Endometrium (tissue), 2 donors: ENCODE measurements at regions not wholly inside any gene's neighbourhood (a gene's known extent, or its start where the extent isn't known, plus 50 kb on each side); places are given as distances from the start of the nearest gene placed in this dataset.
"Not testable (repeated sequence)": the region's sequence is repeated elsewhere in the genome, so short reads cannot be mapped to it uniquely, and the experiment has no call there.

Source experiments
- FAIRE-seq: peaks from 2 replicates; lab custom pipeline; 2012; peaks lifted over from hg19 to GRCh38; lab: Jason Lieb, UNC
- donor health status: control.
- donor health status: control.

DNA sequence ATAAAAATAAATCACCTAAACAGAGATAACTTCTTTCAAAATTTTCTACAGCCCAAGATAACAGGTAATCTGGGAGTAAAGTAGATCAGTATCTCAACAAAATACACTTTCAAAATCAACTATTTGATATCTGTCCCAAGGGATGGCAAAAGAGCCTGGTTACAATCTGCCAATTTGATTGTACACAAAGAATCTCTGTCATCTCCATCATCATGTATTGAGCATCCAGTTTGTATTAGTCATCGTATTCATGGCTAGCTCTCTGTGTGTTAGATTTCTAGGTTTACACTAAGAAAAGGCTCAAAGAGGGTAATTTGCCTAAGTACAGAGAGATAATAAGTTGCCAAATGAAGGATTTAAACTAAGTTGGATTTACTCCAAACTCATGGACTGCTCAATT, 329.0 kb upstream of the NRSN1 start:
- no peak for FAIRE-seq

- not testable (repeated sequence) for FAIRE-seq
Measured at GRCh38 chr6:23804289-23804688, 321.7 kb upstream of the NRSN1 start.

GRCh38 chr6:23821141-23821540, 304.9 kb upstream of the NRSN1 start:
- FAIRE-seq = not testable (repeated sequence)

DNA sequence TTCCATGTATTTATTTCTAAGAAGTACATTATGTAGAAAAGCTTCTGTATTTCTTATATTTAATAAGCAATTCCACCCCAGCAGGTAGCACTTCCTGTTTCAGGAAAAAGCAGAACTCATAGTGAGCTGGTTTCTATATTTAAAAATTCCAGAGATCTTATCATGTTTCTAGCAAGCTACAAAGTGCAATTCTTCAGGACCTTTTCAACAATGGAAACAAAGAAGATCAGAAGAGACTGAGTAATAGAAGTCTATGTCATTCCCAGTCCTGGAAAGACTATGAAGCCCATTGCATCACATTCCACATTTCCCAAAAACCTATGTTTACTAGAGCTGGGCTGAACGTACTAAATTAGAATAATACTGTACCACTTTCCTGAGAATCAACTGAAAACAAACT, 302.6 kb upstream of the NRSN1 start:
- FAIRE-seq = no peak

DNA sequence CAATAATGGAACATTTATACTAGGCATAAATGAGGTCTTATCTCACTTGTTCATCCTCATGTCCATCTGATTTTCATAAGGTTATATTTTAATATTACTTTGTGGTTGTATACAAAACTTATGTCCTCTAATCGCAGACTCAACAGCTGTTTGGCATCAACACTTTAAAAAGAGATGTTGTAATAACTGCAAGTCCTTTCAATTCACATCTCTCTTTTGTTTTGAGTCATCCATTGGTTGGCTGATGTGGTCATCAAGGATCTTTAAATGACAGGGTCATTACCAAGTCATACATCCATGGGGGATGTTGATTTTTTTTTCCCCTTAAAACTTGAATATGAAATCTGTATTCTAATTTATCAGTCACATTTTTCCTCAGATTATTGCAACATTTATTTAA, 299.4 kb upstream of the NRSN1 start:
- no peak for FAIRE-seq

- FAIRE-seq = no peak
Measured at GRCh38 chr6:23828861-23829260, 297.2 kb upstream of the NRSN1 start.

- FAIRE-seq = no peak
Measured at GRCh38 chr6:23841116-23841515, 284.9 kb upstream of the NRSN1 start.

GRCh38 chr6:23842760-23843159, 283.3 kb upstream of the NRSN1 start:
- FAIRE-seq = no peak

DNA sequence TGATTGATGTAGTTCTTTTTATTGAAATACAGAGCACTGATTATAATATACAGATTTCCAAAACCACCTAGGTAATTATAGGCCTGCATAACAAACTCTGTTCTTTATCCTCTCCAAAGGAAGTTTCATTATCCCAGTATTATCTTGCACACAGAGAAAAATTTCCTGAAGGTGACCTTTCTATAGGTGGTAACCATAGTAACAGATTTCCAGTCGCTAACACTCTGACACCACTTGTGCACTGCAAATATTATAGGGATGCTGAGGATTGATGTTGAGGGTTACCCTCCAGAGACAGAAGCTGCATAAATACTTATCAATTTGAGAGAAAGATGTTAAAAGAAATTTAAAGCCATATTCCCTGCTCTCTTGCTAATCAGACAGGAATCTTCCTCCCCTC, 274.5 kb upstream of the NRSN1 start:
- FAIRE-seq = no peak

- not testable (repeated sequence) for FAIRE-seq
Measured at GRCh38 chr6:23853566-23854133, 272.4 kb upstream of the NRSN1 start.

DNA sequence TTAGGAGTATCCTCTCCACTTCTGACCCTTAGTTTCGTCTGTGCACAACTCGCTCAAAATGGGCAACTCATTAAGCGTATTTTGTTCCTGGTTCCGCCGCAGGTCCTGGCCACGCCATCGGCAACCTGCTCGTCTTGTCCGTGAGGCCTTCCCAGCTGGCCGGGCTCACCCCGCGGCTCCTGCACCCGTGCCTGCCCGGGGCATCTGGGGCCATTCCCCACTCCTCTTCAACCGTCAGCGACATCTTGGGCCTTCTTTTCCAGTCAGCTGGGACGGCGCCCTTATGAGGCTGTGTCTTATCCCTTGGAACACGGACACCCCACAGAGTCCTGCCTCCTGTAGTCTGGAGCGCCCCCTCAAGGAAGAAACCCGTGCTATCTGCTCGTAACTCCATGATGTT, 271.9 kb upstream of the NRSN1 start:
- FAIRE-seq = not testable (repeated sequence)

DNA sequence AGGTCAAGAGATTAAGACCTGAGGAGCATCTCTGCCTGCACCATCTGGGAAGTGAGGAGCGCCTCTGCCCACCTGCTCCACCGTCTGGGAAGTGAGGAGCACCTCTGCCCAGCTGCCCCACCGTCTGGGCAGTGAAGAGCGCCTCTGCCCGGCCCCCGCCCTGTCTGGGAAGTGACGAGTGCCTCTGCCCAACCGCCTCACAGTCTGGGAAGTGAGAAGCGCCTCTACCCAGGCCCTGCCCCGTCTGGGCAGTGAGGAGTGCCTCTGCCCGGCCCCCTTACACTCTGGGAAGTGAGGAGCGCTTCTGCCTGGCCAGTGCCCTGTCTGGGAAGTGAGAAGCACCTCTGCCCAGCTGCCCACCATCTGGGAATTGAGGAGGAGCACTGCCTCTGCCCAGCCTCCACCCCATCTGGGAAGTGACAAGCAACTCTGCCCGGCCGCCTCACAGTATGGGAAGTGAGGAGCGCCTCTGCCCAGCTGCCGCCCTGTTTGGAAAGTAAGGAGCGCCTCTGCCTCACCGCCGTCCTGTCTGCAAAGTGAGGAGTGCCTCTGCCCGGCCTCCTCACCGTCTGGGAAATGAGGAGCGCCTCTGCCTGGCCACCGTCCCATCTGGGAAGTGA, 270.4 kb upstream of the NRSN1 start:
- FAIRE-seq = no peak

GRCh38 chr6:23870496-23870895, 255.5 kb upstream of the NRSN1 start:
- no peak for FAIRE-seq

DNA sequence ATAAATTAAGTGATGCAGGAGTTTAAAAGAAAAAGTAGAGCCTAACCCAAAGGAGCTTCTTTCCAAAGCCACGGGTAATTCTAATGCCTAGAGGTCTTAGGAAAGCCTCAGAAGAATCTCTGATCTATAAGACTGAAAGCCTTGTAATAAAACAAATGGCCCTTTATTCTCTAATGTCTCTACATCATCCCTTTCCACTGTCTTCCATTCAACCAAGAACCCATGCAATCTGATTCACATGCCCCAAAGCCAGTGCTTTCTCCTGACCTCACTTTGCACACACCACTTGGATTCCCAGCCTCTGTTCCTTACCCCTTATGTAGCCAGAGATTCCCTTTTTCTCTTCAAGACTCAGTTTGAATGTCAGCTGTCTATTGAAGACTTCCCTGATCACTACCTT, 252.9 kb upstream of the NRSN1 start:
- no peak for FAIRE-seq

DNA sequence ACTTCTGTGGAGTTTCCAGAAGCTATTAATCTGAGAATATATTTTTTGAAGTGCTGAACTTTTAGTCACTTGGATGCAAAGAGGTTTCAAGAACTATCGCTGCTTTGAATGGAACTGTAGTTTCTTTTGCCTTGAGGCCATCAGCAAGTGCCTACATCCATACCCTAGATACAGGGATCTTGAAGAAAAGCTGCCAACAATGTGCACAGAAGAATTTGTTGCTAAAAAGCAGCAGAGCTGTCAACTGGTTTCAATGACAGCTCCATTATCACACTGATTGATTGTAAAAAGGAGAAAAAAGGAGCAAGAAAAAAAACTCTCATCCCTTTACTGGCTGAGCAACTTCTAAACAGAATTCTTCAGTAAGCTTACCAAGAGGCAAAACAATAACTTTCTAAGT, 251.0 kb upstream of the NRSN1 start:
- no peak for FAIRE-seq

GRCh38 chr6:23879816-23880215, 246.2 kb upstream of the NRSN1 start:
- FAIRE-seq = no peak

DNA sequence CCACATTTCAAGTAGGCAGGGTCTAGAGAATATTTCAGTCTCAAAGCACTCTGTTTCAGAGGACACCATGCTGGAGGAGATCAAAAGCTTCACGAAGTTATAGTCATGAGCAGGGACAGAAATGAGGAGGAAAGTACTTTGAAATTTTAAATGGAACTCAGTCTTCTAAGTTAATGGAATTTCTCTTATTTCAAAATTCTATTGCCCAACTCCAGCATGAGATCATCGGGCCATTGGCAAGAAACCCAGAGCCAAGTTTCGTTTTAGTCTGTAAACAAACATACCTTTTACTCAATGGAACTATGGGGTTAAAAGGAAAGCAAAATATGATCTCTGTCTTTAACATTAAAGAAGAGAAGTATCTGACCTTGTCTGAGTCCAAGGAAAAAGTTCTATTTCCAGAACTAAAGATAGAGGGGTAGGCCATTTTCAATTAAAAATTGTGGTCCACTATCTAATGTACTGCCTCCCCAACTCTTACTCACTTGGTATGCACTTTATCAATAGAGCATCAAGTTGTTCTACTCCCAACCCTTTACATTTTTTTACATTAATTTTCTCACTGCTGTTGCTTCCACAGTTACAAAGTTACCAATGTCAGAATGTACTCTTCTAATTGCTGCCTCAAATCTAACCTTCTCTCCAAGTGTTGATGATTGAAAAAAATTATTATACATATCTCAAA, 235.3 kb upstream of the NRSN1 start:
- FAIRE-seq = no peak

- FAIRE-seq = no peak
Measured at GRCh38 chr6:23905133-23905815, 220.7 kb upstream of the NRSN1 start.

- FAIRE-seq = no peak
Measured at GRCh38 chr6:23910420-23910819, 215.6 kb upstream of the NRSN1 start.

GRCh38 chr6:23927935-23928334, 198.1 kb upstream of the NRSN1 start:
- FAIRE-seq = no peak

DNA sequence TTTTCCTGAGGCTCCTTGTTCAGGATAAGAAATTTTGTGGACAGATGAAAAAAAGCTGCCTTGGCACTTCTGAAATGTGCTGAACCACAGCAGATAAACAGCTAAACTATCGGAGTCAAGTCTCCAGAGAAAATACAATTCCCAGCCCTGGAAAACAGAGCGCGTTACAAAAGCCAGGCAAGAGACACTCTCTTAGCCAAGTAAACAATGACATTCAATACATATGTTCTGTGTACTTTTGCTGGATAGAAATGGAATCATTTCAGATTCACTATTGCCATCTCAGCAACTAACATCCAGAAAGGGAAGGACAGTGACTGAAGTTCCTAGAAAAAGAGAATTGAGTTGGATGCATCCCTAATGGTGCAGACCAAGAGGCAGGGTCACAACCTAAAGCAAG, 196.8 kb upstream of the NRSN1 start:
- FAIRE-seq = no peak

DNA sequence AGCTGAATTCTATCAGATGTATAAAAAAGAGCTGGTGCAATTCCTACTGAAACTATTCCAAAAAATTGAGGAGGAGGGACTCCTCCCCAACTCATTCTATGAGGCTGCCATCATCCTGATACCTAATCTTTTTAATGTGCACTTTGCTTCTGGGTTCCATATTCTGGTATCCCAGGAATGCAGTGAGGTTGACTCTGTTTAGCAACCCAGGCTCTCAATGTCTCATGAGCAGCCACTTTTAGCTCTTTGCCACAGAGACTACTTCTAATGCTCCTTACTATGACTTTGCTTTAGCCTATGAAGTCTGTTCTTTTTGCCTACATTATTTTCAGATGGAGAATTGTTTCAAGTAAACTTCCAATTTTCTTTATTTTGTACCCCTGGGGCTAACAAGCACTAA, 185.5 kb upstream of the NRSN1 start:
- FAIRE-seq = no peak

- no peak for FAIRE-seq
Measured at GRCh38 chr6:23951691-23952090, 174.3 kb upstream of the NRSN1 start.
